Fibroblast of pulmonary artery (primary cell): ENCODE measurements at regions not wholly inside any gene's neighbourhood (a gene's known extent, or its start where the extent isn't known, plus 50 kb on each side); places are given as distances from the start of the nearest gene placed in this dataset.

Source experiments
- DNase-seq: peaks from one replicate; pipeline ENCODE4 v3.0.0-alpha.2; 2010; ENCODE audit warnings: low read depth
- H3K4me3 ChIP-seq: replicated peaks from 2 replicates; pipeline ENCODE4 v1.5.1; 2011; ENCODE audit warnings: low read depth, mild to moderate bottlenecking, control low read depth, low read length, moderate library complexity
- TF ChIP-seq, protein P1 (sequence below): IDR thresholded peaks from 2 replicates; pipeline ENCODE4 v1.5.1; 2011; ENCODE audit warnings: mild to moderate bottlenecking, control low read depth, low read length, inconsistent platforms; ENCODE audit errors: missing control alignments

DNA sequence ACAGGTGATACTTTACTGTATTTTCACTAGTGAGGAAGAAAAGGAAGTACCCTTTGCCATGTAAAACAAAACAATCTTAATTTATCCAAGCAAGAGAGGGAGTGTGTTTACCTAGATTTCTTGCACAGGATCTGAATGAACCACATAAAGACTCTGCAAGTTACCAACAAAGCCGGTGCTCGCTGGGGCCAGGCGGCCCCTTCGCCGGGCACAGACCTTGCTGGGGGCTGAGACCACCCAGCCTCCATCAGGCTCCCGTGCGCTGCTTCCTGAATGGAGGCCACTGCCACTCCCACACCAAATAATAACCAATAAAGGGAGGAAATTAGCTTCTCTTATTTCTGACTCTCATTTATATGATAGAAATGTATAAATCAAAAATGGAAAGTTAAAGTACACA is 625.0 kb upstream of the ADARB2 start:
- no peak for DNase-seq
- TF ChIP-seq, protein P1, sequence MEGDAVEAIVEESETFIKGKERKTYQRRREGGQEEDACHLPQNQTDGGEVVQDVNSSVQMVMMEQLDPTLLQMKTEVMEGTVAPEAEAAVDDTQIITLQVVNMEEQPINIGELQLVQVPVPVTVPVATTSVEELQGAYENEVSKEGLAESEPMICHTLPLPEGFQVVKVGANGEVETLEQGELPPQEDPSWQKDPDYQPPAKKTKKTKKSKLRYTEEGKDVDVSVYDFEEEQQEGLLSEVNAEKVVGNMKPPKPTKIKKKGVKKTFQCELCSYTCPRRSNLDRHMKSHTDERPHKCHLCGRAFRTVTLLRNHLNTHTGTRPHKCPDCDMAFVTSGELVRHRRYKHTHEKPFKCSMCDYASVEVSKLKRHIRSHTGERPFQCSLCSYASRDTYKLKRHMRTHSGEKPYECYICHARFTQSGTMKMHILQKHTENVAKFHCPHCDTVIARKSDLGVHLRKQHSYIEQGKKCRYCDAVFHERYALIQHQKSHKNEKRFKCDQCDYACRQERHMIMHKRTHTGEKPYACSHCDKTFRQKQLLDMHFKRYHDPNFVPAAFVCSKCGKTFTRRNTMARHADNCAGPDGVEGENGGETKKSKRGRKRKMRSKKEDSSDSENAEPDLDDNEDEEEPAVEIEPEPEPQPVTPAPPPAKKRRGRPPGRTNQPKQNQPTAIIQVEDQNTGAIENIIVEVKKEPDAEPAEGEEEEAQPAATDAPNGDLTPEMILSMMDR, result no peak
- no peak overlapping the region for H3K4me3 ChIP-seq

DNA sequence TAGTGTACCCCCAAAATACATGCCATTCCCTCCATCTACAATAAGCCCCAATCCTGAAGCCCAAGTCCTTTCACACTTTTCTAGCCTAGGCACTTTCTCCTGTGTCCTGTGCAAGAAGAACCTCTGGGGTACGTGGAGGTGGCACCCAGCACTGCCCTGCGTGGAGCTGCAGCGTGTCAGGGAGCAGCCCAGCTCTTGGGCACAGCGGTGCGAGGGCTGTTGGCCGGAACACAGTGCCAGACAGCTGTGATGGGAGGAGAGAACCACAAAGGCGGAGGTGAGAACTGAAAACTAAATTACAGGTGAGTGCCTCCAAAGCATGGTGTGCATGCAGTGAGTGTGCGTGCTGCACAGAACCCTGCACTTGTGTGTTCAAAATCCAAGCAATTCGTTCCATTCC is 621.3 kb upstream of the ADARB2 start:
- DNase-seq, result no peak
- no peak overlapping the region for H3K4me3 ChIP-seq
- TF ChIP-seq, protein P1, result no peak

DNA sequence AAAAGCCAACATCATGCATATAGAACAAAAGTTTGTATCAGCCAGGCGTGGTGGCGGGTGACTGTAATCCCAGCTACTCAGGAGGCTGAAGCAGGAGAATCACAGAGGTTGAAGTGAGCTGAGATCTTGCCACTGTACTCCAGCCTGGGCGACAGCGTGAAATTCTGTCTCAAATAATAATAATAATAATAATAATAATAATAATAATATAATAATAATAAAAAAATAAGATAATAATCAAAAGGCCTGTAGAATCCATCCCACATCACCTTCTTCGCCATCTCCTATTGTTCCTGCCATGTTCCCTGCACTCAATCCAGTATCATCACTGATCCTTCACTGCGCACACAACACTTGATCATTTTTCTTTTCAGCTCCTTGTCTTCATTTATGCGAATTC is 619.3 kb upstream of the ADARB2 start:
- TF ChIP-seq, protein P1, result no peak
- no peak for DNase-seq
- H3K4me3 ChIP-seq, result no peak overlapping the region

DNA sequence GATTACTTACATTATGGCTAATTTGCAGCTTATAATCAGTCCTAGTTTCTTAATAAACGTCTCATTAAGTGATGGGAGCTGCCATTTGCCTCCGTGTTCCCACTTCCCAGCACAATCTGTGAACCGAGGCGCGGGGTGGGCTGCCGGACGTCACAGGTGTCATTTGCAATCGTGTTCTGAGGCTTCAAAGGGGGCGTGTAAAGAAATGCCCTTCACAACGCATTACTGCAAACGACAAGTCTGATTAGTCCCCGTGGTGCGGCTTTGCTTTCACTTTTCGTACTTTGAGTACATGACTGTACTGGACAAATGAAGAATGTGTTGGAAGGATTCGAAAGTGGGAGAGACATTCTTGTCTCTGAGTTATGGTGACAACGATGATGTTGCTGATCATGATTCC is 614.2 kb upstream of the ADARB2 start:
- TF ChIP-seq, protein P1, result no peak
- no peak for DNase-seq
- no peak overlapping the region for H3K4me3 ChIP-seq

DNA sequence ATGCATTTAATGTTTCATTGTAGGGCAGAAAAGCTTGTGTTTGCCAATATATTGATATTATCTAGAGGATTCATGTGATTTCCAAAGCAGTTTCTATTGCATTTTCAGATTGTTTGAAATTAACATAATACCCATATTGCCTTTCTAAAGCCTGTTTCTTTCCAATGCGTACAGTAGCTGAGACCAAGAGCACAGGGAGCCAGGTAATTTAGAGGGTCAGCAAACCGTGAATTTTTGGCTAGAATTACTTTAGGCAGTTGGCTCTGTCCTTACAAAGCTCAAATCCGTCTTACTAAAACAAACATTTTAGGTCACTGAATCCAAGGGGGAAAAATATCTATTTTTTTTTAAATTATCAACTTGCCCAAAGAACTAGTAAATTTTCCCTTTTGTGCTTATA is 604.9 kb upstream of the ADARB2 start:
- DNase-seq, result no peak
- TF ChIP-seq, protein P1, result no peak
- H3K4me3 ChIP-seq, result no peak overlapping the region

DNA sequence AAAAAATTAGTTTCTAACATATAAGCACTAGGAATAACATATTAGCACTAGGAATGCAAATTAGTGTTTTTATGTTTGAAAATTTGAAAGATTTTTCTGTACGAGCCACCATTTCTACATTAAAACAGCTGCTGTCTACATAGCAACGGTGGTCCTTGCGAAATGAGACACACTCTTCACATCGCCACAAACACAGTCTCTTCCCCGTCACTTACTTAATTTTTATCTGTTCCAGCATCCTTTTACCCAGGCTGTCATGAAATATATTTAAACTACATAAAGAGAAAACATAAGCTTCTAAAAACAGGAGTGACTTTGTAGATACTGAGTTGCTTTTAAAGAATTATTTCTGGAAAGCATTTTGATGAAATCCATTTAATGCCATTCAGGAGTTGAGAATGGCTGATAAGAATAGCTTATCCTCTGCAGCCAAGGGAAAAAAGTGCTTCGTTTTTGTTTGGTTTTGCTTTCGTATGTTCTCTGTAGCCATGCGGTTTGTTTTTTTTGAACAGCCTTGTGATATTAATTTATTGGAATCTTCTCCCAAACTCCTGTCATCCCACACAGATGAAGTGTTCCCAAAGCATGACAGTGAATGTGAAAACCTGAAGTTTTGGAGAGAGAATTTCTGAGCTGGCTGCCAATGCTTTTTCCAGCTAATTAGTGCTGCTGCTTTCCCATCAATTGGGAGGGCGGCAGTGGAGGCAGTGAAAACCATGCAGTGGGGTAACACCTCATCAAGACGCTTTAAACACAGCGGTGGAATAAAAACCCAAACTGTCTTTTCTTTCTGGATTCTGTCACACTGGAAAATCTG is 603.7 kb upstream of the ADARB2 start:
- no peak for DNase-seq
- TF ChIP-seq, protein P1, result no peak
- no peak overlapping the region for H3K4me3 ChIP-seq

DNA sequence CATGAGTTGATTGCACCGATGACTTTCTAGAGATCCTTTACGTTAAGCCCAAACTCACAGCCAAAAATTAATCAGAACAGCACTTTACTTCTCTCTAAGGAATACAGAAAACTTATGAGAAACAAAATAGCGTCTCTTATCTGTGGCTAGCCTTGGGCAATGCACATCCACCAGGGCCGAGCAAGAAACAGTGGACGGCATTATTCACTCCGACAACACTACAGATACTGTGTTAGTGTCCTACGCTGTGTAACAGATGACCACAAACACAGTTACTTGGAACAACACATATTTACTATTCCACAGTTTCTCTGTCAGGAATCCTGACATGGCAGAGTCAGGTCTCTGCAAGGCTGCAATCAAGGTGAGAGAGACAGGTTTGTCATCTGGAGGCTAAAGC is 598.3 kb upstream of the ADARB2 start:
- no peak overlapping the region for H3K4me3 ChIP-seq
- DNase-seq, result no peak
- TF ChIP-seq, protein P1, result no peak
